ENCODE measurements at regions not wholly inside any gene's neighbourhood (a gene's known extent, or its start where the extent isn't known, plus 50 kb on each side); places are given as distances from the start of the nearest gene placed in this dataset.

- Histone ChIP-seq H3K27ac (no peak overlapping the region), H3K27me3 (replicated peaks; ENCODE audit: insufficient read depth) (no peaks in the 10 kb centered on the region), H3K4me1 (ENCODE audit: control insufficient read depth in 1 of 2, low read depth in 2 of 2) (no peaks in the 10 kb centered on the region), H3K36me3 (no peaks in the 10 kb centered on the region), H3K9me3 (no peaks in the 10 kb centered on the region), H3K4me3 (no peak overlapping the region)
- no peak for ATAC-seq (ENCODE audit: insufficient number of reproducible peaks, low FRiP score, low read depth)
- no peak for DNase-seq (ENCODE audit: low spot score)
- no peak for TF ChIP-seq CTCF (IDR thresholded peaks at IDR 0.05)
Observed at GRCh38 chr6:95784869-95785268, 207.5 kb downstream of the MANEA start.

GRCh38 chr6:95785785-95786184 lies 208.4 kb downstream of the MANEA start:
- DNase-seq (ENCODE audit: low spot score) (no peak), ATAC-seq (ENCODE audit: insufficient number of reproducible peaks, low FRiP score, low read depth) (no peak)
- TF ChIP-seq CTCF (IDR thresholded peaks at IDR 0.05): no peak
- Histone ChIP-seq H3K4me3 (no peak overlapping the region), H3K9me3 (no peaks in the 10 kb centered on the region), H3K27me3 (replicated peaks; ENCODE audit: insufficient read depth) (no peaks in the 10 kb centered on the region), H3K27ac (no peak overlapping the region), H3K4me1 (ENCODE audit: control insufficient read depth in 1 of 2, low read depth in 2 of 2) (no peaks in the 10 kb centered on the region), H3K36me3 (no peaks in the 10 kb centered on the region)

GRCh38 chr6:95786802-95787201 lies 209.5 kb downstream of the MANEA start:
- TF ChIP-seq CTCF (IDR thresholded peaks at IDR 0.05): no peak

GRCh38 chr6:95790787-95791186 lies 213.5 kb downstream of the MANEA start:
- no peak overlapping the region for H3K27ac ChIP-seq
- TF ChIP-seq CTCF (IDR thresholded peaks at IDR 0.05): no peak
- no peak for ATAC-seq (ENCODE audit: insufficient number of reproducible peaks, low FRiP score, low read depth)
- no peaks in the 10 kb centered on the region for H3K9me3 ChIP-seq
- no peak overlapping the region for H3K4me3 ChIP-seq
- no peak for DNase-seq (ENCODE audit: low spot score)
- no peaks in the 10 kb centered on the region for H3K27me3 ChIP-seq (replicated peaks; ENCODE audit: insufficient read depth)
- no peaks in the 10 kb centered on the region for H3K4me1 ChIP-seq (ENCODE audit: control insufficient read depth in 1 of 2, low read depth in 2 of 2)
- no peaks in the 10 kb centered on the region for H3K36me3 ChIP-seq

More at GRCh38 chr6:95786802-95787201, 209.5 kb downstream of the MANEA start:
- no peak overlapping the region for H3K27ac ChIP-seq
- H3K9me3 ChIP-seq: no peaks in the 10 kb centered on the region
- H3K27me3 ChIP-seq (replicated peaks; ENCODE audit: insufficient read depth): no peaks in the 10 kb centered on the region
- ATAC-seq (ENCODE audit: insufficient number of reproducible peaks, low FRiP score, low read depth) (no peak), DNase-seq (ENCODE audit: low spot score) (no peak)
- no peak overlapping the region for H3K4me3 ChIP-seq
- no peaks in the 10 kb centered on the region for H3K36me3 ChIP-seq
- no peaks in the 10 kb centered on the region for H3K4me1 ChIP-seq (ENCODE audit: control insufficient read depth in 1 of 2, low read depth in 2 of 2)

- H3K27me3 ChIP-seq (replicated peaks; ENCODE audit: insufficient read depth): no peaks in the 10 kb centered on the region
- H3K9me3 ChIP-seq: no peaks in the 10 kb centered on the region
- no peak for DNase-seq (ENCODE audit: low spot score)
Observed at GRCh38 chr6:95794749-95795148, 217.4 kb downstream of the MANEA start.

More at GRCh38 chr6:95794749-95795148, 217.4 kb downstream of the MANEA start:
- no peaks in the 10 kb centered on the region for H3K36me3 ChIP-seq
- ATAC-seq (ENCODE audit: insufficient number of reproducible peaks, low FRiP score, low read depth): no peak
- TF ChIP-seq CTCF (IDR thresholded peaks at IDR 0.05): no peak
- H3K4me1 ChIP-seq (ENCODE audit: control insufficient read depth in 1 of 2, low read depth in 2 of 2): no peaks in the 10 kb centered on the region
- no peak overlapping the region for H3K4me3 ChIP-seq
- H3K27ac ChIP-seq: no peak overlapping the region

All from thoracic aorta (tissue), 2 donors.